Right atrium auricular region (tissue), 2 donors: ENCODE measurements at regions not wholly inside any gene's neighbourhood (a gene's known extent, or its start where the extent isn't known, plus 50 kb on each side); places are given as distances from the start of the nearest gene placed in this dataset.

Experiments used
- DNase-seq: peaks from one replicate; pipeline ENCODE4 v3.0.0-alpha.2; 2019; ENCODE audit warnings: low spot score
- H3K27ac ChIP-seq, 2 donors: fragments of 200-600 bp; sonication (generic); 1 replicate in 1 of 2; 2 replicates in 1 of 2; pipeline ENCODE4 v1.5.1; 2016 to 2019
- H3K27me3 ChIP-seq, 2 donors: fragments of 200-600 bp; sonication (generic); one replicate each; pipeline versions ENCODE4 v1.5.1 to v1.6.0; 2017 to 2019
- H3K36me3 ChIP-seq: fragments of 200-600 bp; sonication (generic); one replicate; pipeline ENCODE4 v1.5.1; 2016
- H3K4me1 ChIP-seq, 2 donors: fragments of 200-600 bp; sonication (generic); one replicate each; pipeline versions ENCODE4 v1.5.1 to v1.6.0; 2017 to 2019
- H3K4me3 ChIP-seq, 2 donors: fragments of 200-600 bp; sonication (generic); 1 replicate in 1 of 2; 2 replicates in 1 of 2; pipeline ENCODE4 v1.5.1; 2017 to 2019; ENCODE audit warnings: mild to moderate bottlenecking in 1 of 2, moderate library complexity in 1 of 2
- H3K9me3 ChIP-seq, 2 donors: fragments of 200-600 bp; sonication (generic); one replicate each; pipeline ENCODE4 v1.5.1; 2019
- CTCF ChIP-seq, 2 donors: fragments of 200-600 bp; sonication (generic); IDR thresholded peaks; one replicate each; pipeline ENCODE4 v1.5.1; 2019; ENCODE audit warnings: antibody characterized with exemption in 2 of 2

GRCh38 chr4:156326246-156326645 lies 372.6 kb upstream of the CTSO start:
- DNase-seq = no peak
- H3K27me3 ChIP-seq = no peaks in the 10 kb centered on the region
- H3K9me3 ChIP-seq = no peaks in the 10 kb centered on the region
- H3K4me1 ChIP-seq = no peaks in the 10 kb centered on the region
- H3K4me3 ChIP-seq = no peak overlapping the region
- no peaks in the 10 kb centered on the region for H3K36me3 ChIP-seq
- no peak overlapping the region for H3K27ac ChIP-seq
- no peak for TF ChIP-seq CTCF (IDR thresholded peaks at IDR 0.05)

GRCh38 chr4:156322592-156322991 lies 368.9 kb upstream of the CTSO start:
- Histone ChIP-seq H3K4me1 (no peaks in the 10 kb centered on the region), H3K9me3 (no peaks in the 10 kb centered on the region), H3K4me3 (no peak overlapping the region), H3K27me3 (no peaks in the 10 kb centered on the region), H3K36me3 (no peaks in the 10 kb centered on the region), H3K27ac (no peak overlapping the region)
- no peak for TF ChIP-seq CTCF (IDR thresholded peaks at IDR 0.05)
- no peak for DNase-seq

GRCh38 chr4:156321203-156321602 lies 367.5 kb upstream of the CTSO start:
- DNase-seq = no peak
- Histone ChIP-seq H3K36me3 (no peaks in the 10 kb centered on the region), H3K27ac (no peak overlapping the region), H3K9me3 (peaks cover 0 to 9% of the 10 kb centered on the region in 2 donors), H3K4me3 (no peak overlapping the region), H3K27me3 (no peaks in the 10 kb centered on the region), H3K4me1 (no peaks in the 10 kb centered on the region)
- TF ChIP-seq CTCF (IDR thresholded peaks at IDR 0.05) = no peak

- no peaks in the 10 kb centered on the region for H3K4me1 ChIP-seq
- H3K4me3 ChIP-seq = no peak overlapping the region
- peaks cover 0 to 9% of the 10 kb centered on the region in 2 donors for H3K9me3 ChIP-seq
- no peak overlapping the region for H3K27ac ChIP-seq
- no peaks in the 10 kb centered on the region for H3K36me3 ChIP-seq
- no peak for DNase-seq
- no peak for TF ChIP-seq CTCF (IDR thresholded peaks at IDR 0.05)
- H3K27me3 ChIP-seq = no peaks in the 10 kb centered on the region
These were observed 359.8 kb upstream of the CTSO start for GRCh38 chr4:156313497-156313896.

- no peak for TF ChIP-seq CTCF (IDR thresholded peaks at IDR 0.05)
- Histone ChIP-seq H3K27me3 (no peaks in the 10 kb centered on the region), H3K9me3 (peaks cover 0 to 7% of the 10 kb centered on the region in 2 donors), H3K4me1 (no peaks in the 10 kb centered on the region), H3K36me3 (no peaks in the 10 kb centered on the region), H3K4me3 (no peak overlapping the region), H3K27ac (no peak overlapping the region)
- no peak for DNase-seq
These were observed 358.7 kb upstream of the CTSO start for GRCh38 chr4:156312261-156312847.

GRCh38 chr4:156309031-156309430 lies 355.4 kb upstream of the CTSO start:
- no peak overlapping the region for H3K4me3 ChIP-seq
- DNase-seq = no peak
- H3K9me3 ChIP-seq = no peaks in the 10 kb centered on the region
- no peaks in the 10 kb centered on the region for H3K27me3 ChIP-seq
- H3K4me1 ChIP-seq = no peaks in the 10 kb centered on the region
- H3K27ac ChIP-seq = no peak overlapping the region
- no peak for TF ChIP-seq CTCF (IDR thresholded peaks at IDR 0.05)
- no peaks in the 10 kb centered on the region for H3K36me3 ChIP-seq
